ENCODE measurements at regions not wholly inside any gene's neighbourhood (a gene's known extent, or its start where the extent isn't known, plus 50 kb on each side); places are given as distances from the start of the nearest gene placed in this dataset.
"Not testable (repeated sequence)": the region's sequence is repeated elsewhere in the genome, so short reads cannot be mapped to it uniquely, and the experiment has no call there.

GRCh38 chr4:38468339-38468866 is 195.6 kb upstream of the KLF3 start:
- DNase-seq (ENCODE audit: low read depth, low spot score) = no peak
- H3K4me3 ChIP-seq (ENCODE audit: low read depth, low read length) = no peak overlapping the region
- no peak for TF ChIP-seq CTCF (IDR thresholded peaks at IDR 0.05; ENCODE audit: low read depth, low read length)
- in situ Hi-C loops (cut with HindIII; ENCODE audit: low sequenced_read_pairs) = no loop called here

GRCh38 chr4:38469410-38469809 is 194.6 kb upstream of the KLF3 start:
- no peak for DNase-seq (ENCODE audit: low read depth, low spot score)
- no peak overlapping the region for H3K4me3 ChIP-seq (ENCODE audit: low read depth, low read length)
- TF ChIP-seq CTCF (IDR thresholded peaks at IDR 0.05; ENCODE audit: low read depth, low read length) = no peak
- in situ Hi-C loops (cut with HindIII; ENCODE audit: low sequenced_read_pairs) = no loop called here

- H3K4me3 ChIP-seq (ENCODE audit: low read depth, low read length) = no peak overlapping the region
- TF ChIP-seq CTCF (IDR thresholded peaks at IDR 0.05; ENCODE audit: low read depth, low read length) = no peak
- DNase-seq (ENCODE audit: low read depth, low spot score) = no peak
- in situ Hi-C loops (cut with HindIII; ENCODE audit: low sequenced_read_pairs) = no loop called here
Measured at GRCh38 chr4:38470735-38471262, 193.2 kb upstream of the KLF3 start.

- DNase-seq (ENCODE audit: low read depth, low spot score) = no peak
- TF ChIP-seq CTCF (IDR thresholded peaks at IDR 0.05; ENCODE audit: low read depth, low read length) = no peak
- no peak overlapping the region for H3K4me3 ChIP-seq (ENCODE audit: low read depth, low read length)
- in situ Hi-C loops (cut with HindIII; ENCODE audit: low sequenced_read_pairs) = no loop called here
Measured at GRCh38 chr4:38482696-38483095, 181.3 kb upstream of the KLF3 start.

- DNase-seq (ENCODE audit: low read depth, low spot score); H3K4me3 ChIP-seq (ENCODE audit: low read depth, low read length); in situ Hi-C loops (cut with HindIII; ENCODE audit: low sequenced_read_pairs): not testable (repeated sequence)
Measured at GRCh38 chr4:38483628-38484027, 180.4 kb upstream of the KLF3 start.

- H3K4me3 ChIP-seq (ENCODE audit: low read depth, low read length) = no peak overlapping the region
- DNase-seq (ENCODE audit: low read depth, low spot score) = no peak
- in situ Hi-C loops (cut with HindIII; ENCODE audit: low sequenced_read_pairs) = no loop called here
- no peak for TF ChIP-seq CTCF (IDR thresholded peaks at IDR 0.05; ENCODE audit: low read depth, low read length)
Measured at GRCh38 chr4:38489011-38489861, 174.8 kb upstream of the KLF3 start.

Measured in astrocyte of the spinal cord (primary cell).